RWPE2 (cell line): ENCODE measurements at regions not wholly inside any gene's neighbourhood (a gene's known extent, or its start where the extent isn't known, plus 50 kb on each side); places are given as distances from the start of the nearest gene placed in this dataset.

Source experiments
- ATAC-seq: fragments of 200-7000 bp; cut with Tn5 transposase; 3 replicates; pipeline ENCODE4 v1.9.1; 2021; ENCODE audit warnings: low read depth
- DNase-seq: peaks from one replicate; pipeline ENCODE4 v3.0.0-alpha.2; 2020; ENCODE audit warnings: low spot score
- H3K27ac ChIP-seq: fragments of 450-650 bp; 2 replicates; pipeline ENCODE4 v1.5.1; 2017; ENCODE audit warnings: mild to moderate bottlenecking; ENCODE audit not compliant: poor library complexity, severe bottlenecking
- H3K27me3 ChIP-seq: fragments of 250-450 bp; sonication (Bioruptor Pico); 2 replicates; pipeline ENCODE4 v1.5.1; 2021; ENCODE audit warnings: mild to moderate bottlenecking, moderate library complexity; ENCODE audit not compliant: insufficient read depth, poor library complexity, severe bottlenecking
- H3K36me3 ChIP-seq: fragments of 250-450 bp; sonication (Bioruptor Pico); 2 replicates; pipeline ENCODE4 v1.5.1; 2020; ENCODE audit warnings: low read depth, mild to moderate bottlenecking, moderate library complexity
- H3K4me1 ChIP-seq: fragments of 250-450 bp; sonication (Bioruptor Pico); 2 replicates; pipeline ENCODE4 v1.5.1; 2021; ENCODE audit warnings: mild to moderate bottlenecking, moderate library complexity; ENCODE audit not compliant: insufficient read depth, poor library complexity, severe bottlenecking
- H3K4me3 ChIP-seq: fragments of 250-450 bp; sonication (Bioruptor Pico); 2 replicates; pipeline ENCODE4 v1.5.1; 2021; ENCODE audit warnings: mild to moderate bottlenecking, moderate library complexity; ENCODE audit not compliant: severe bottlenecking
- H3K9me3 ChIP-seq: fragments of 250-450 bp; sonication (Bioruptor Pico); 2 replicates; pipeline ENCODE4 v1.5.1; 2021; ENCODE audit warnings: mild to moderate bottlenecking, moderate library complexity; ENCODE audit not compliant: severe bottlenecking
- CTCF ChIP-seq: fragments of 450-650 bp; IDR thresholded peaks from one replicate; pipeline ENCODE4 v1.5.1; 2017; ENCODE audit warnings: mild to moderate bottlenecking, moderate library complexity; ENCODE audit not compliant: poor library complexity, severe bottlenecking

- Histone ChIP-seq H3K4me1 (no peaks in the 10 kb centered on the region), H3K27me3 (no peaks in the 10 kb centered on the region), H3K9me3 (no peaks in the 10 kb centered on the region), H3K27ac (no peak overlapping the region), H3K36me3 (no peaks in the 10 kb centered on the region), H3K4me3 (no peak overlapping the region)
- DNase-seq (peak; percentile 34), ATAC-seq (no peak)
- TF ChIP-seq CTCF, result no peak
These were observed 148.0 kb upstream of the C1orf174 start for GRCh38 chr1:4048076-4048475.

GRCh38 chr1:4048921-4049320 lies 148.8 kb upstream of the C1orf174 start:
- ATAC-seq (no peak), DNase-seq (peak; percentile 43)
- no peak for TF ChIP-seq CTCF
- Histone ChIP-seq H3K27me3 (no peaks in the 10 kb centered on the region), H3K4me3 (no peak overlapping the region), H3K9me3 (no peaks in the 10 kb centered on the region), H3K4me1 (no peaks in the 10 kb centered on the region), H3K27ac (no peak overlapping the region), H3K36me3 (no peaks in the 10 kb centered on the region)

- ATAC-seq (no peak), DNase-seq (peak; percentile 26)
- no peaks in the 10 kb centered on the region for H3K27me3 ChIP-seq
- no peaks in the 10 kb centered on the region for H3K36me3 ChIP-seq
- no peaks in the 10 kb centered on the region for H3K9me3 ChIP-seq
- H3K4me1 ChIP-seq, result no peaks in the 10 kb centered on the region
- no peak for TF ChIP-seq CTCF
- H3K27ac ChIP-seq, result no peak overlapping the region
- H3K4me3 ChIP-seq, result no peak overlapping the region
These were observed 150.9 kb upstream of the C1orf174 start for GRCh38 chr1:4050998-4051397.

GRCh38 chr1:4052657-4053056 lies 152.6 kb upstream of the C1orf174 start:
- ATAC-seq, result no peak
- no peak for DNase-seq
- H3K27me3 ChIP-seq, result no peaks in the 10 kb centered on the region
- no peaks in the 10 kb centered on the region for H3K4me1 ChIP-seq
- H3K27ac ChIP-seq, result no peak overlapping the region
- TF ChIP-seq CTCF, result no peak
- no peak overlapping the region for H3K4me3 ChIP-seq
- H3K36me3 ChIP-seq, result no peaks in the 10 kb centered on the region
- H3K9me3 ChIP-seq, result no peaks in the 10 kb centered on the region

- H3K9me3 ChIP-seq, result no peaks in the 10 kb centered on the region
- no peaks in the 10 kb centered on the region for H3K36me3 ChIP-seq
- no peak overlapping the region for H3K4me3 ChIP-seq
- no peaks in the 10 kb centered on the region for H3K27me3 ChIP-seq
- DNase-seq (peak; percentile 26), ATAC-seq (no peak)
- no peak overlapping the region for H3K27ac ChIP-seq
- no peaks in the 10 kb centered on the region for H3K4me1 ChIP-seq
- no peak for TF ChIP-seq CTCF
These were observed 153.2 kb upstream of the C1orf174 start for GRCh38 chr1:4053160-4053748.
